Medulla oblongata (tissue), 1 donor: ENCODE measurements at regions not wholly inside any gene's neighbourhood (a gene's known extent, or its start where the extent isn't known, plus 50 kb on each side); places are given as distances from the start of the nearest gene placed in this dataset.
"Not testable (repeated sequence)": the region's sequence is repeated elsewhere in the genome, so short reads cannot be mapped to it uniquely, and the experiment has no call there.

ENCODE experiments used
- DNase-seq: peaks from one replicate; pipeline ENCODE4 v3.0.0-alpha.2; 2015; ENCODE audit errors: extremely low spot score

GRCh38 chr6:3900744-3901336 is 51.7 kb downstream of the FAM50B start:
- DNase-seq: no peak

- peak; percentile 67 for DNase-seq
These were observed 53.9 kb downstream of the FAM50B start for GRCh38 chr6:3902871-3903648.

GRCh38 chr6:3904518-3904917 is 55.3 kb downstream of the FAM50B start:
- DNase-seq: peak; percentile 63

- DNase-seq: peak; percentile 15
These were observed 57.0 kb downstream of the FAM50B start for GRCh38 chr6:3905945-3906845.

GRCh38 chr6:3906846-3907151 is 57.6 kb downstream of the FAM50B start:
- no peak for DNase-seq

- no peak for DNase-seq
These were observed 59.0 kb downstream of the FAM50B start for GRCh38 chr6:3908223-3908622.

- DNase-seq: no peak
These were observed 59.8 kb downstream of the FAM50B start for GRCh38 chr6:3908961-3909360.

- no peak for DNase-seq
These were observed 61.0 kb downstream of the FAM50B start for GRCh38 chr6:3910106-3910663.

GRCh38 chr6:3911130-3911529 is 62.0 kb downstream of the FAM50B start:
- no peak for DNase-seq

GRCh38 chr6:3911614-3912336 is 62.6 kb downstream of the FAM50B start:
- no peak for DNase-seq

GRCh38 chr6:3912361-3913076 is 63.3 kb downstream of the FAM50B start:
- DNase-seq: no peak

- DNase-seq: peak; percentile 34
These were observed 64.1 kb downstream of the FAM50B start for GRCh38 chr6:3913077-3913957.

GRCh38 chr6:3913958-3914337 is 64.8 kb downstream of the FAM50B start:
- DNase-seq: no peak

- no peak for DNase-seq
These were observed 66.1 kb downstream of the FAM50B start for GRCh38 chr6:3915076-3915791.

GRCh38 chr6:3916211-3916610 is 67.0 kb downstream of the FAM50B start:
- no peak for DNase-seq

- not testable (repeated sequence) for DNase-seq
These were observed 67.6 kb downstream of the FAM50B start for GRCh38 chr6:3916749-3917148.

- no peak for DNase-seq
These were observed 69.3 kb downstream of the FAM50B start for GRCh38 chr6:3918469-3918868.

- no peak for DNase-seq
These were observed 70.0 kb downstream of the FAM50B start for GRCh38 chr6:3919130-3919628.

- no peak for DNase-seq
These were observed 70.7 kb downstream of the FAM50B start for GRCh38 chr6:3919849-3920248.
